Vagina (tissue), 2 donors: ENCODE measurements at regions not wholly inside any gene's neighbourhood (a gene's known extent, or its start where the extent isn't known, plus 50 kb on each side); places are given as distances from the start of the nearest gene placed in this dataset.
"Not testable (repeated sequence)": the region's sequence is repeated elsewhere in the genome, so short reads cannot be mapped to it uniquely, and the experiment has no call there.

Source experiments
- DNase-seq, 2 donors: peaks; one replicate each; pipeline ENCODE4 v3.0.0-alpha.2; 2017; ENCODE audit errors: extremely low spot score in 2 of 2
- H3K27ac ChIP-seq: fragments of 200-600 bp; sonication (generic); one replicate; pipeline ENCODE4 v1.5.1; 2019
- H3K27me3 ChIP-seq: fragments of 200-600 bp; sonication (generic); one replicate; pipeline ENCODE4 v1.5.1; 2019
- H3K36me3 ChIP-seq, 2 donors: fragments of 200-600 bp; sonication (generic); one replicate each; pipeline ENCODE4 v1.5.1; 2017 to 2019
- H3K4me1 ChIP-seq: fragments of 200-600 bp; sonication (generic); one replicate; pipeline ENCODE4 v1.5.1; 2019
- H3K4me3 ChIP-seq, 2 donors: fragments of 200-600 bp; sonication (generic); 1 replicate in 1 of 2; 2 replicates in 1 of 2; pipeline ENCODE4 v1.5.1; 2016 to 2019
- H3K9me3 ChIP-seq: fragments of 200-600 bp; sonication (generic); one replicate; pipeline ENCODE4 v1.5.1; 2019
- POLR2A ChIP-seq, 2 donors: fragments of 450-650 bp; IDR thresholded peaks; one replicate each; pipeline ENCODE4 v1.6.1; 2017; ENCODE audit warnings: antibody characterized with exemption in 2 of 2, mild to moderate bottlenecking in 2 of 2, moderate library complexity in 2 of 2
- POLR2AphosphoS5 ChIP-seq, 2 donors: sonication (generic); formaldehyde crosslinking; IDR thresholded peaks; one replicate each; pipeline ENCODE4 v1.9.0; 2017; ENCODE audit warnings: antibody characterized with exemption in 2 of 2, mild to moderate bottlenecking in 2 of 2, low read depth in 1 of 2; ENCODE audit not compliant: insufficient read depth in 1 of 2
- intact Hi-C: fragments of 100-400 bp; cut with DNase I; formaldehyde crosslinking; loops from one replicate; pipeline ENCODE4 v1.15.1; 2023
- TF ChIP-seq, protein P1 (sequence below), 3 experiments: fragments of 450-650 bp in 2 of 3; fragments of 200-600 bp in 1 of 3; sonication (generic) in 1 of 3; IDR thresholded peaks; one replicate each; pipeline ENCODE4 v1.5.1; 2017 to 2019; ENCODE audit warnings: antibody characterized with exemption in 3 of 3, mild to moderate bottlenecking in 2 of 3, moderate library complexity in 2 of 3

DNA sequence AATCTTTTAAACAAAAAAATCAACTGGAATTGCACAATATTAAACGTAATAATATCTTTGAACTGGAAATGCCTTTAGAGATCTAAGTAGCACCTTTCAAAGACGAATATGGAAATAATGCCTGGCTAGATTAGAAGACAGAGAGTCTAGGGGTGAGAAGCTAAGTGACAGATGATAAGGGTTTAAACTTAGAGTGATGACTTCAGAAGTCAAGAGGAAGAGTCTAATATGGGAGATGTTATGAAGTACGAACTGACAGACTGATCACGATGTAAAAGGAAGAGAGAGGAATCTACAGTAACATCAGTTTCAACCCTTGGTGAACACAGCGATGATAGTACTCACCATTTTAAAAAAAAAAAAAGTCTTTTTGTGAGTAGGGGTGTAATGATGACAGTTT, 57.9 kb downstream of the HINT1 start:
- TF ChIP-seq POLR2AphosphoS5 (IDR thresholded peaks at IDR 0.05; ENCODE audit: insufficient read depth in 1 of 2, low read depth in 1 of 2) (no peak), POLR2A (IDR thresholded peaks at IDR 0.05) (no peak)
- TF ChIP-seq, protein P1, sequence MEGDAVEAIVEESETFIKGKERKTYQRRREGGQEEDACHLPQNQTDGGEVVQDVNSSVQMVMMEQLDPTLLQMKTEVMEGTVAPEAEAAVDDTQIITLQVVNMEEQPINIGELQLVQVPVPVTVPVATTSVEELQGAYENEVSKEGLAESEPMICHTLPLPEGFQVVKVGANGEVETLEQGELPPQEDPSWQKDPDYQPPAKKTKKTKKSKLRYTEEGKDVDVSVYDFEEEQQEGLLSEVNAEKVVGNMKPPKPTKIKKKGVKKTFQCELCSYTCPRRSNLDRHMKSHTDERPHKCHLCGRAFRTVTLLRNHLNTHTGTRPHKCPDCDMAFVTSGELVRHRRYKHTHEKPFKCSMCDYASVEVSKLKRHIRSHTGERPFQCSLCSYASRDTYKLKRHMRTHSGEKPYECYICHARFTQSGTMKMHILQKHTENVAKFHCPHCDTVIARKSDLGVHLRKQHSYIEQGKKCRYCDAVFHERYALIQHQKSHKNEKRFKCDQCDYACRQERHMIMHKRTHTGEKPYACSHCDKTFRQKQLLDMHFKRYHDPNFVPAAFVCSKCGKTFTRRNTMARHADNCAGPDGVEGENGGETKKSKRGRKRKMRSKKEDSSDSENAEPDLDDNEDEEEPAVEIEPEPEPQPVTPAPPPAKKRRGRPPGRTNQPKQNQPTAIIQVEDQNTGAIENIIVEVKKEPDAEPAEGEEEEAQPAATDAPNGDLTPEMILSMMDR (IDR thresholded peaks at IDR 0.05), result no peak
- intact Hi-C loops, result no loop called here
- H3K27me3 ChIP-seq, result no peaks in the 10 kb centered on the region

DNA sequence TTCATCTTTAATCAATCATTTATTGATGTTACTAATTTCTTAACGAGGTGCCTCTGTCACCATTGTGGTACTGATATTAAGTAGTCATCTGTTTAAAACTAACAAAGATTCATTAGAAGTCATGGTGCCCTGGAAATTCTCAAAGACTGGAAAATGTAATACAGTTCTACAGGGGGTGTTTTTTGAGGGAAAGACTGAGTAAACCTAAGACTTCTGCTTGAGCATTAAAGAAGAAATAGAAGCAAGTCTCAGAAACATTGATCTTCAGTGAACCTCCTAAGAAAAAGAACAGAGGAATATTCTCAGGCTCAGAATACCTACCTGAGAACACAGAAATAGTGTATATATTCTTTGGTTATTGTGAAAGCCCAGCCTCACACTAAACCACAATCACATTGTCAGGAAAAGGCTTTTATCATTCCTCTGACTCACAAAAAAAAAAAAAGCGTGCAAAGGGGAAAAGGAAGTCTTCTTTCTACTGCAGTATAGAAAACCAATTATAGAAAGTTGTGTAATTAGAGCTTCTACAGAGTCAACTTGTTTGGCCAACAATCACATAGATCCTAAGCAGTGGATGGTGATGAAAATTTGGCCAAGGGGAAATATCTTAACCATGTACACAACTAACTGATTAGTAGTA, 60.8 kb downstream of the HINT1 start:
- DNase-seq, result no peak
- intact Hi-C loops, result no loop called here
- Histone ChIP-seq H3K27me3 (no peaks in the 10 kb centered on the region), H3K9me3 (no peaks in the 10 kb centered on the region), H3K27ac (no peak overlapping the region), H3K36me3 (no peaks in the 10 kb centered on the region), H3K4me1 (no peaks in the 10 kb centered on the region), H3K4me3 (no peak overlapping the region)
- TF ChIP-seq POLR2A (IDR thresholded peaks at IDR 0.05), result no peak
- TF ChIP-seq, protein P1 (IDR thresholded peaks at IDR 0.05), result no peak
- TF ChIP-seq POLR2AphosphoS5 (IDR thresholded peaks at IDR 0.05; ENCODE audit: insufficient read depth in 1 of 2, low read depth in 1 of 2), result no peak

More for the DNA sequence above, 57.9 kb downstream of the HINT1 start:
- no peaks in the 10 kb centered on the region for H3K9me3 ChIP-seq
- no peak overlapping the region for H3K27ac ChIP-seq
- no peaks in the 10 kb centered on the region for H3K36me3 ChIP-seq
- H3K4me3 ChIP-seq, result no peak overlapping the region
- no peaks in the 10 kb centered on the region for H3K4me1 ChIP-seq
- DNase-seq, result no peak

DNA sequence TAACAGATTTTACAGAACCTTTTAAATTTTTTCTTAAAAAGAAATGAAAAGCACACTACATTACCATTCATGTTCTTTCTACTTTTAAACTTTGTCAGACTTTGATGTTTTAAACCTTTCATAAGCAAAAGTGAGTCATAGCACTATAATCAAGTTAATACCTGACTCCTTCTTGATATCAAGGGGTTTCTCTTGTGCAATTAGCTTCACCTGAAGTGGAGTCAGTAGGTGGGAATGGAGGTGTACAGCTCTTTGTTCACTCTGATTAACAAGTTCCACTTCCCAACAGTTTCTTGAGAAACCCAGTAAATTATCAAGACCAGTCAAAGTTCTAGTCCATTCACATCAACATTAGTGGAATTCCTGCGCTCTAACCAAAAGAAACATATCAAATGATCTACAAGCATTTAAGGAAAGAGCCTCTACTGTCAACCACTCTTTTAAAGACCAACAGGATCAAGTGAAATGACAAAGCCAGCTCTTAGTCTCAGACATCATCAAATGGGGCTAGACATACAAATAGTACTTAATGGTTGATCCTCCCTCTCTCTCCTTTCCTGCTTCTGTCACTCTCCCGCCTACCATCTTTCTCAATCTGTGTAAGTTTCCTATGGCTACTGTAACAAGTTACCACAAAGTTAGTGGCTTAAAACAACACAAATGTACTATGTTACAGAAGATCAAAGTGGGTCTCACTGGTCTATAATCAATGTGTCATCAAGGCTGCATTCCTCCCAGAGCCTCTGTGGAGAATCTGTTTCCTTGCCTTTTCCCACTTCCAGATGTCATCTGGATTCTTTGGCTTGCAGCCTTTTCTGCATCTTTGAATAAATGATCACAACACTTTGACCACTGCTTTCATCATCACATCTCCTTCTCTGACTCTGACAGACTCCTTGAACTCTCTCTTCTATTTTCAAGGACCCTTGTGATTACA, 68.0 kb downstream of the HINT1 start:
- H3K9me3 ChIP-seq, result no peaks in the 10 kb centered on the region
- H3K36me3 ChIP-seq, result no peaks in the 10 kb centered on the region
- TF ChIP-seq POLR2AphosphoS5 (IDR thresholded peaks at IDR 0.05; ENCODE audit: insufficient read depth in 1 of 2, low read depth in 1 of 2) (no peak), POLR2A (IDR thresholded peaks at IDR 0.05) (no peak)
- TF ChIP-seq, protein P1 (IDR thresholded peaks at IDR 0.05), result no peak
- H3K27me3 ChIP-seq, result no peaks in the 10 kb centered on the region
- no peak overlapping the region for H3K4me3 ChIP-seq
- intact Hi-C loops, result no loop called here
- no peaks in the 10 kb centered on the region for H3K4me1 ChIP-seq
- H3K27ac ChIP-seq, result no peak overlapping the region
- no peak for DNase-seq

DNA sequence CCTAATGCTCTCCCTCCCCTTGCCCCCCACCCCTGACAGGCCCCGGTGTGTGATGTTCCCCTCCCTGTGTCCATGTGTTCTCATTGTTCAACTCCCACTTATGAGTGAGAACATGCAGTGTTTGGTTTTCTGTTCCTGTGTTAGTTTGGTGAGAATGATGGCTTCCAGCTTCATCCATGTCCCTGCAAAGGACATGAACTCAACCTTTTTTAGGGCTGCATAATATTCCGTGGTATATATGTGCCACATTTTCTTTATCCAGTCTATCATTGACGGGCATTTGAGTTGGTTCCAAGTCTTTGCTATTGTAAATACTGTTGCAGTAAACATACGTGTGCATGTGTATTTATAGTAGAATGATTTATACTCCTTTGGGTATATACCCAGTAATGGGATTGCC, 69.5 kb downstream of the HINT1 start:
- H3K27ac ChIP-seq, H3K4me3 ChIP-seq, intact Hi-C loops: not testable (repeated sequence)

DNA sequence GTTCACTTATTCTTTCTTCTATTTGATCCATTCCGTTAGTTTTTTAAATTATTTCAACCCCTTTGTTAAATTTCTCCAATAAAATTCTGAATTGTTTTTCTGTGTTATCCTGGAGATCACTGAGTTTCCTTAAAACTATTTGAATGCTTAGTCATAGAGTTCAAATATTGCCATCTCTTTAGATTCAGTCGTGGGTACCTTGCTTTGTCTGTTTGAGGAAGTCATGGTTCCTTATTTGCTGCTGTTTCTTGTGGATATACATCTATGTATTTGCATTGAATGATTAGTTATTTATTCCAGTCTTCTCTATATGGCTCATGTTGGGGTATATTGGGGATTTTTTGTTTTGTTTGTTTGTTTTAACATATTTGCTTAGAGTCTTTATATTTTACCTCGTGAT, 80.6 kb downstream of the HINT1 start:
- intact Hi-C loops, result no loop called here
- H3K36me3 ChIP-seq, result no peaks in the 10 kb centered on the region
- H3K27me3 ChIP-seq, result no peaks in the 10 kb centered on the region
- H3K4me1 ChIP-seq, result no peaks in the 10 kb centered on the region
- no peak overlapping the region for H3K4me3 ChIP-seq
- no peak overlapping the region for H3K27ac ChIP-seq
- DNase-seq, result no peak
- no peak for TF ChIP-seq POLR2A (IDR thresholded peaks at IDR 0.05)
- TF ChIP-seq, protein P1 (IDR thresholded peaks at IDR 0.05), result no peak
- TF ChIP-seq POLR2AphosphoS5 (IDR thresholded peaks at IDR 0.05; ENCODE audit: insufficient read depth in 1 of 2, low read depth in 1 of 2), result no peak
- no peaks in the 10 kb centered on the region for H3K9me3 ChIP-seq

More for the DNA sequence above, 69.5 kb downstream of the HINT1 start:
- not testable (repeated sequence) for H3K9me3 ChIP-seq, H3K4me1 ChIP-seq, H3K27me3 ChIP-seq, H3K36me3 ChIP-seq, DNase-seq
